Neural cell (in vitro differentiated cells): ENCODE measurements at regions not wholly inside any gene's neighbourhood (a gene's known extent, or its start where the extent isn't known, plus 50 kb on each side); places are given as distances from the start of the nearest gene placed in this dataset.

Experiments
- CTCF ChIP-seq: fragments of 450-650 bp; IDR thresholded peaks from 2 replicates; pipeline ENCODE4 v1.5.1; 2014; ENCODE audit warnings: antibody characterized with exemption, mild to moderate bottlenecking, moderate library complexity; ENCODE audit not compliant: poor library complexity, severe bottlenecking
- EP300 ChIP-seq: fragments of 450-650 bp; conservative IDR thresholded peaks from 2 replicates; pipeline ENCODE4 v1.6.1; 2014; ENCODE audit warnings: antibody characterized with exemption, mild to moderate bottlenecking, moderate library complexity; ENCODE audit not compliant: poor library complexity, severe bottlenecking
- EZH2 ChIP-seq: fragments of 200-600, 300-800 bp; shearing (Covaris generic), sonication (generic); IDR thresholded peaks from 2 replicates; pipeline ENCODE4 v1.6.1; 2014; ENCODE audit warnings: antibody characterized with exemption, low read length, borderline replicate concordance, mild to moderate bottlenecking; ENCODE audit not compliant: insufficient read depth, poor library complexity, severe bottlenecking
- MXI1 ChIP-seq: fragments of 450-650 bp; conservative IDR thresholded peaks from 2 replicates; pipeline ENCODE4 v1.6.1; 2014; ENCODE audit warnings: antibody characterized with exemption, mild to moderate bottlenecking; ENCODE audit not compliant: poor library complexity, severe bottlenecking
- POLR2AphosphoS5 ChIP-seq: IDR thresholded peaks from 2 replicates; pipeline ENCODE4 v1.6.1; 2012
- RAD21 ChIP-seq: fragments of 450-650 bp; conservative IDR thresholded peaks from 2 replicates; pipeline ENCODE4 v1.6.1; 2014; ENCODE audit warnings: antibody characterized with exemption, mild to moderate bottlenecking, moderate library complexity
- REST ChIP-seq: IDR thresholded peaks from 2 replicates; pipeline ENCODE4 v1.6.1; 2012; ENCODE audit warnings: borderline replicate concordance
- SMC3 ChIP-seq: fragments of 450-650 bp; conservative IDR thresholded peaks from 2 replicates; pipeline ENCODE4 v1.6.1; 2014; ENCODE audit warnings: antibody characterized with exemption, mild to moderate bottlenecking, moderate library complexity; ENCODE audit not compliant: poor library complexity
- TAF1 ChIP-seq: IDR thresholded peaks from 2 replicates; pipeline ENCODE4 v1.6.1; 2012; ENCODE audit warnings: low read depth

- TF ChIP-seq CTCF: no peak
- peak; percentile 7 for TF ChIP-seq RAD21
- peak; percentile 96 for TF ChIP-seq EP300
- no peak for TF ChIP-seq TAF1
- TF ChIP-seq POLR2AphosphoS5: peak; percentile 75
- TF ChIP-seq MXI1: no peak
- peak; percentile 69 for TF ChIP-seq REST
- TF ChIP-seq EZH2: no peak
- no peak for TF ChIP-seq SMC3
Observed at GRCh38 chr11:81422402-81422801, 1311.3 kb downstream of the FAM181B start.
